Adrenal gland (tissue), 9 donors: ENCODE measurements at regions not wholly inside any gene's neighbourhood (a gene's known extent, or its start where the extent isn't known, plus 50 kb on each side); places are given as distances from the start of the nearest gene placed in this dataset.

Experiments used
- DNase-seq, 7 donors: peaks; one replicate each; pipeline ENCODE4 v3.0.0-alpha.2; 2019 to 2020
- H3K27ac ChIP-seq, 5 donors: fragments of 200-600 bp; sonication (generic) in 4 of 5; 1 replicate in 3 of 5; 2 replicates in 2 of 5; pipeline versions ENCODE4 v1.5.1 to v1.8.0; 2016 to 2020; ENCODE audit warnings: mild to moderate bottlenecking in 1 of 5
- H3K27me3 ChIP-seq: fragments of 200-600 bp; 2 replicates; pipeline ENCODE4 v1.8.0; 2021
- H3K36me3 ChIP-seq, 2 donors: fragments of 200-600 bp; replicated peaks in 1 of 2; 1 replicate in 1 of 2; 2 replicates in 1 of 2; pipeline versions ENCODE4 v1.5.1 to v1.8.0; 2018 to 2022
- H3K4me1 ChIP-seq, 2 donors: fragments of 200-600 bp; replicated peaks in 1 of 2; 1 replicate in 1 of 2; 2 replicates in 1 of 2; pipeline versions ENCODE4 v1.5.1 to v1.8.0; 2018 to 2021
- H3K4me3 ChIP-seq, 4 donors: fragments of 200-600 bp; sonication (generic) in 3 of 4; one replicate each; pipeline ENCODE4 v1.5.1; 2016 to 2018
- H3K9me3 ChIP-seq, 3 donors: fragments of 200-600 bp; sonication (generic) in 1 of 3; replicated peaks in 1 of 3; 1 replicate in 2 of 3; 2 replicates in 1 of 3; pipeline versions ENCODE4 v1.5.1 to v1.8.0; 2016 to 2021
- POLR2A ChIP-seq, 2 donors: fragments of 450-650 bp; IDR thresholded peaks; one replicate each; pipeline ENCODE4 v1.6.1; 2017; ENCODE audit warnings: antibody characterized with exemption in 2 of 2, mild to moderate bottlenecking in 2 of 2, moderate library complexity in 1 of 2
- WGBS, 4 donors: extraction: QIAGEN DNeasy Blood & Tissue Kit in 2 of 4; methylation state at CpG; one replicate each; pipeline versions ENCODE4 v1.1.5 to v1.1.7; 2013 to 2017; 5-methylcytosine and 5-hydroxymethylcytosine counted together
- intact Hi-C, 2 donors: fragments of 100-400 bp; cut with DNase I; formaldehyde crosslinking; loops; one replicate each; pipeline versions ENCODE4 v1.14.1 to v1.15.0; 2022 to 2023
- TF ChIP-seq, protein P1 (sequence below), 6 experiments: fragments of 450-650 bp in 4 of 6; fragments of 200-600 bp in 2 of 6; sonication (generic) in 1 of 6; IDR thresholded peaks; 1 replicate in 5 of 6; 2 replicates in 1 of 6; pipeline versions ENCODE4 v1.5.1 to v1.8.0; 2016 to 2021; ENCODE audit warnings: antibody characterized with exemption in 6 of 6, mild to moderate bottlenecking in 2 of 6, moderate library complexity in 1 of 6
- donor health status: healthy with polysubstance abuse.
- donor health status: Bipolar disorder and iron deficiency.
- donor health status: DM: yes; HTN: yes; CAD: no.
- donor health status: DM: no; HTN: no; CAD: no.
- donor health status: DM: no; HTN: no; CAD: no.

DNA sequence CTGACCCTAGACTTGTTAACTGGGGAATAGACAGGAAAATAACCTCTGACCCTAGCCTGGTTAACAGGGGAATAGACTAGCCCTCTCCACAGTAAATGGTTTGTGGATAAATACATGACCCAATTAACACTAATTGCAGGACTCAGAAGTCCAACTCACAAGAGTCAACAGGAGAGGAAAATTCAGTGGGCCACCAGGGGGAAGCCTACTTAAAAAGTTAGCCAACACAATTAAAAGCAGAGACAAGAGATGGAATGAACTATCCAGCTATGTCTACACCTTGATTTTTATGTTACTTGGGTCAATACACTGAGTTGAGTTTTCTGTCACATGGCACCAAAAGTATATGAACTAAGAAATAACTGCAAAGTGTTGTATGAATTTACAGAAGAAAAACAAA lies 158.8 kb upstream of the SLC39A10 start:
- H3K4me1 ChIP-seq, result no peaks in the 10 kb centered on the region
- H3K27ac ChIP-seq, result no peak overlapping the region
- H3K4me3 ChIP-seq, result no peak overlapping the region
- DNase-seq, result peak; percentile 45 to 89 (median 69)
- intact Hi-C loops, result loop anchor here in 1 of 2 donors (5.0 kb wide), 1 partner anchor 159 kb away; the partner anchor contains the start of gene SLC39A10
- no peaks in the 10 kb centered on the region for H3K36me3 ChIP-seq
- no peaks in the 10 kb centered on the region for H3K9me3 ChIP-seq
- TF ChIP-seq, protein P1, sequence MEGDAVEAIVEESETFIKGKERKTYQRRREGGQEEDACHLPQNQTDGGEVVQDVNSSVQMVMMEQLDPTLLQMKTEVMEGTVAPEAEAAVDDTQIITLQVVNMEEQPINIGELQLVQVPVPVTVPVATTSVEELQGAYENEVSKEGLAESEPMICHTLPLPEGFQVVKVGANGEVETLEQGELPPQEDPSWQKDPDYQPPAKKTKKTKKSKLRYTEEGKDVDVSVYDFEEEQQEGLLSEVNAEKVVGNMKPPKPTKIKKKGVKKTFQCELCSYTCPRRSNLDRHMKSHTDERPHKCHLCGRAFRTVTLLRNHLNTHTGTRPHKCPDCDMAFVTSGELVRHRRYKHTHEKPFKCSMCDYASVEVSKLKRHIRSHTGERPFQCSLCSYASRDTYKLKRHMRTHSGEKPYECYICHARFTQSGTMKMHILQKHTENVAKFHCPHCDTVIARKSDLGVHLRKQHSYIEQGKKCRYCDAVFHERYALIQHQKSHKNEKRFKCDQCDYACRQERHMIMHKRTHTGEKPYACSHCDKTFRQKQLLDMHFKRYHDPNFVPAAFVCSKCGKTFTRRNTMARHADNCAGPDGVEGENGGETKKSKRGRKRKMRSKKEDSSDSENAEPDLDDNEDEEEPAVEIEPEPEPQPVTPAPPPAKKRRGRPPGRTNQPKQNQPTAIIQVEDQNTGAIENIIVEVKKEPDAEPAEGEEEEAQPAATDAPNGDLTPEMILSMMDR (IDR thresholded peaks at IDR 0.05), result peak; percentile 28 to 68 (median 60)
- TF ChIP-seq POLR2A (IDR thresholded peaks at IDR 0.05), result no peak
- H3K27me3 ChIP-seq, result no peaks in the 10 kb centered on the region

DNA sequence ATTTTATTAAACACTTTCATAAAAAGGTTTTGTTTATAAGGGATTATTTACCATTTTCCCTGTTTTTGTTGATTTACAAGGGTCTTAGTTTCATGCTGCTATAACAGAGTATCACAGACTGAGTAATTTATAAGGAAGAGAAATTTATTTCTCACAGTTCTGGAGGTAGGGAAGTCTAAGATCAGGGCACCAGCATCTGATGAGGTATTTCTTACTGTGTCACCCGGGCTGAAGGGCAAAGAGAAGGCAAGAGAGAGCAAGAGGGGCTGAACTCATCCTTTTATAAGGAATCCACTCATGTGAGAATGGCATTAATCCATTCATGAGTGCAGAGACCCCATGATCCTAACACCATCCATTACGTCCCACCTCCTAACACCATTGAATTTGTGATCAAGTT lies 160.0 kb upstream of the SLC39A10 start:
- Histone ChIP-seq H3K4me3 (no peak overlapping the region), H3K9me3 (no peaks in the 10 kb centered on the region), H3K27ac (no peak overlapping the region), H3K4me1 (no peaks in the 10 kb centered on the region), H3K36me3 (no peaks in the 10 kb centered on the region), H3K27me3 (no peaks in the 10 kb centered on the region)
- DNase-seq, result no peak
- TF ChIP-seq, protein P1 (IDR thresholded peaks at IDR 0.05), result no peak
- WGBS, 4 donors, result 76 to 95% (median 86%) methylated on average over 2 of the region's 2 CpGs
- intact Hi-C loops, result loop anchor here in 1 of 2 donors (5.0 kb wide), 1 partner anchor 160 kb away; the partner anchor contains the start of gene SLC39A10

DNA sequence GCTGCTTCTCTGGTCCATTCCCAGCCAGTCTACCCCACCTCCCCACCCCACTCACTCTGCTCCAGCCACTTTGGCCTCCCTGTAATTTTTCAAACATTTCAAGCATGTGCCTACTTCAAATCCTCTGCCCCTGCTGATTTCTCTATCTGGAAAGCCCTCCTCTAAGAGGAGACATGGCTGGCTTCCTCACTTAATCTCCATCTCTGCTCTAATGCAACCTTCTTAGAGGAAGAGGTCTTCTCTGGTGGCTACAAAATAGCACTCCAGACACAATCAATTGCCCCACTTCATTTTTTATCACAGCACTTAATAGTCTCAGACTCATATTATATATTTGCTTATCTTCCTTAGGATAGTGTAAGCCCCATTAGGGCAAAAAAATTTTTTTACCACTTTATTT lies 161.1 kb upstream of the SLC39A10 start:
- intact Hi-C loops, result loop anchor here in 1 of 2 donors (5.0 kb wide), 1 partner anchor 161 kb away; the partner anchor contains the start of gene SLC39A10
- no peaks in the 10 kb centered on the region for H3K27me3 ChIP-seq
- H3K4me1 ChIP-seq, result no peaks in the 10 kb centered on the region
- no peak overlapping the region for H3K4me3 ChIP-seq
- TF ChIP-seq, protein P1 (IDR thresholded peaks at IDR 0.05), result no peak
- TF ChIP-seq POLR2A (IDR thresholded peaks at IDR 0.05), result no peak
- no peak overlapping the region for H3K27ac ChIP-seq
- H3K36me3 ChIP-seq, result no peaks in the 10 kb centered on the region
- no peaks in the 10 kb centered on the region for H3K9me3 ChIP-seq
- DNase-seq, result no peak

DNA sequence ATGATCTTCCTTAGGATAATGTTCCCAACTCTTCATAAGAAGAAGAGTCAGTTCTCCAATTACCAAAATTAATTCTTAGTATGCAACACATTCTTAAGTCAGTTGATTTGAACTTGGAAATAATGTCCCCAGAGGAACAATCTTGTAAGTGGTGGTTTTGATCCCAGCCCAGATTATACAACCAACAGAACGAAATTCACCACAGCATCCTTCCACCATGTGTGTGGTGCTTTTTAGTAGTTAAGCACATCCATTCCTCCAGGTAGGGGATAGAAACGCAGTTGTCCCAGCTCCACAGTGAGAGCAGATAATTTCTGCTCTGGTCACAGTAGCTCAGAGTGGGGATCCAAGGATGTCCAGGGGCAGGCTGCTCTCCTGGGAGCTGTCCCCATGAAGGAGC lies 161.7 kb upstream of the SLC39A10 start:
- Histone ChIP-seq H3K27ac (no peak overlapping the region), H3K27me3 (no peaks in the 10 kb centered on the region), H3K36me3 (no peaks in the 10 kb centered on the region), H3K4me3 (no peak overlapping the region), H3K4me1 (no peaks in the 10 kb centered on the region), H3K9me3 (no peaks in the 10 kb centered on the region)
- no peak for TF ChIP-seq POLR2A (IDR thresholded peaks at IDR 0.05)
- TF ChIP-seq, protein P1 (IDR thresholded peaks at IDR 0.05), result no peak
- WGBS, 4 donors, result 75 to 87% (median 84%) methylated on average over 2 of the region's 2 CpGs
- intact Hi-C loops, result loop anchor here in 1 of 2 donors (5.0 kb wide), 1 partner anchor 162 kb away; the partner anchor contains the start of gene SLC39A10
- DNase-seq, result no peak
